Stimulated activated CD4-positive, alpha-beta T cell treated with anti-CD3 and anti-CD28 coated beads, Interleukin-12 subunit alpha, Interleukin-12 subunit beta, amount 100 ng/mL, for 48 hours (primary cell): ENCODE measurements at regions not wholly inside any gene's neighbourhood (a gene's known extent, or its start where the extent isn't known, plus 50 kb on each side); places are given as distances from the start of the nearest gene placed in this dataset.

Experiments
- DNase-seq, 3 donors: peaks; one replicate each; pipeline ENCODE4 v3.0.0-alpha.2; 2020; ENCODE audit warnings: low read depth in 2 of 3, low spot score in 1 of 3

- no peak for DNase-seq
Measured at GRCh38 chr6:111957623-111958315, 84.5 kb upstream of the FYN start.

DNA sequence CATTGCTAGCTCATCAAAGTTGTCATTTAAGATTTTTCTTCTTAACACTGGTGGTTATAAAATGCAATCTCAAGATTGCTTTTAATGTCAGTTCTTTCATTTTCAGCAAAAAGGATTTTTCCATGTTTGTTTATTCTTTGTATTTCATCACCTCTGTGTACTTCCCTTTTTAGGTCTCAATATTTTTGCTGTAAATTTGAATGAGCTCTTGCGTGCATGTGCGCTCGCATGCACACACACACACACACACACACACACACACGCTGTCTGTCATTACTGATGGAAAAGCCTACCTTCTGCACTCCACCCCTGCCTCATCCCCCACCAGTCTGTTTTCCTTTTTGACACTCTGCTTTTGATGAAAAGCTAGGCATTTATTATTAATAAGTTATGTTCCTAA, 85.3 kb upstream of the FYN start:
- DNase-seq, result no peak

GRCh38 chr6:111959766-111960165, 86.5 kb upstream of the FYN start:
- no peak for DNase-seq

GRCh38 chr6:111967131-111967530, 86.8 kb upstream of the CCN6 start:
- no peak for DNase-seq

- no peak for DNase-seq
Measured at GRCh38 chr6:111970426-111970825, 83.5 kb upstream of the CCN6 start.

- DNase-seq, result no peak
Measured at GRCh38 chr6:111971181-111971841, 82.6 kb upstream of the CCN6 start.

GRCh38 chr6:111971866-111972532, 81.9 kb upstream of the CCN6 start:
- DNase-seq, result no peak

DNA sequence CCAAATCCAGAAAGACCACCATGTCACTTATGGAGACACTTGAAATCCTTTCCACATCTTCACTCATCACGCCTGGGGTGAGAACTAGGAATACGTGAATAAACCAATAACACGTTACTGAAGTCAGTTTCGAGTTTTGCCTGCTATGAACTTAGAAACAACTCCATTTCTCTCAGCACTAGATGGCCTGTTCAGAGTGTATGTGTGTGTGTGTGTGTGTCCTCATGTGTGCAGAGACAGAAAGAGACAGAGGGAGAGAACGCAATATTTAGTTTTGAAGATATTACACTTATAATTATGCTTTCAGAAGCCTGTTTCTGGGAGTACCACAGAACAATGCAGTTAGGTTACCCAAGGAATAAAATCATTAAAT, 81.2 kb upstream of the CCN6 start:
- no peak for DNase-seq

DNA sequence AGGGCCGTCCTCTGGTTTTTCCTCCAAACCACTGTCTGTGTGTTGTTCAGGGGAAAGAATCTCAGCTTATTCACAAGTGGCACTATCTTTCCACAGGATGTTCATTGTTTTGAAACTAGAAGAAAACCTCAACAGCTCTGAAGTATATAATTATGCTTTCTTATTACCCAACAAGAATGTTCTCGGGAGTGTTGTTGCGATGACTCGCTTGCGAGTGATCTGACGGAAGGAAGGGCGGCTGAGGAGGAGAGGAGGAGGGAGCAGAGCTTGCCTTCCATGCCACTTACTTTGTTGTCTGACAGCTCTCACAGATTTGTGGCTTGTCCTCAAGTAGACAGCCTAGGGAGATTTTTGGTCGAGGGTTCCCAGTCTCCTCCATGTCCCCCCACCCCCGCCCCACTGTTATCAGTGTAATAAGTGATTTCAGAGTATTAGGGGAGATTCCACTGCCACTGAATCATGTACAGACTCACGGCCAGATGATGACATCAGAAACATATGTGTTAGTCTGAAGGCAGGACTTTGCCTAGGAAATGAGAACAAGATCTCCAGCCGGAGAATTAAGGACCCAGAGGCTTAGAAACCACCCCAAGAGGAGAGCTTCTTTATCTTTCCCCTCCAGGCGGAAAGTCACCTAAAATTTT, 80.7 kb upstream of the CCN6 start:
- peak; percentile 47 to 54 (median 53) for DNase-seq

- DNase-seq, result no peak
Measured at GRCh38 chr6:111973927-111974639, 79.8 kb upstream of the CCN6 start.

- DNase-seq, result peak in 2 of 3 donors; percentile 34 to 36
Measured at GRCh38 chr6:111975466-111975865, 78.4 kb upstream of the CCN6 start.

DNA sequence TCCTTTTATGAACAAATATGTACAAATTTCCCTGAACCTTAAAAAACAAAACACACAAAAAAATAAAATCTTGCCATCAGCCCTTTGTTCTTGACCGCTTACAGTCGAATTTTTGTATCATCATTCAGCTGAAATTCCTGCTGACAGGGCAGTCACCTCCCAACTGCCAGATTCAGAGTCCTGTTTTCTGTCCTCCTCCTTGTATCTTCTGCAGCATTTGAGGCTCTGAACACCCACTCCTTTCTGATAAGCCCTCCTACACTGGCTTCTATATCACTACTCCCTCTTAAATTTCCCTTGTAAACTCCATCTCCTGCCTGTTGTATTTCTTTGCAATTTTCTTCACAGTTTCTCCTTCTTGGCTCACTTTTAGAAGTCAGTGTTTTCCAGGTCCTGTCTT, 77.8 kb upstream of the CCN6 start:
- no peak for DNase-seq

DNA sequence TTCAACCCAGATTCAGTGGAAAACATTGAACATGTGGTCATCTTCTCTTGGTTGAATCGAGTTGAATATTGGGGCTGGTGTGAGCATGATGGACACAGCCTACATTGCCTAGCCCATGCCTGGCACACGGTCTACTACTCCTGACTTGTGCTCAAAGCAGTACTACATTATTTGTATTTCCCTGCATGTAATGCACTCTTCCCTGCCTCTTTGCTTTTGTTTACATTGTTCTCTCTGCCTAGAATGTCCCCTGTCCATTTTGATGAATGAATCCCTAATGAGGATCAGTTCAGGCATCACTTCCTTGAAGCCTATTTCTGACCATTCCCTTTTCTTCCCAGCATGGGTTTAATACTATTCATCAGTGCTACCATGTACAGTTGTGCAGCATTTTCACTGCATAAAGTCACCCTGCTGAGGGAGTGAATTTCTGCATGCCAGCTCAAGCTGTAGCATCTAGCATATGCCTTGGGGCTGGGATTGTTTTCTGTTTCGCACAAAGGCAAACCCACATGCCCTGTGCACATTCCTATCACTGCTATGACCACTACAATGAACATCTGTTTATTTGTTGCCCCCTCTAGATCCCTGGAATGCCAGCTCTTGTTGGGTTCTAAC, 75.3 kb upstream of the CCN6 start:
- DNase-seq, result no peak

GRCh38 chr6:111979633-111980032, 74.3 kb upstream of the CCN6 start:
- no peak for DNase-seq

DNA sequence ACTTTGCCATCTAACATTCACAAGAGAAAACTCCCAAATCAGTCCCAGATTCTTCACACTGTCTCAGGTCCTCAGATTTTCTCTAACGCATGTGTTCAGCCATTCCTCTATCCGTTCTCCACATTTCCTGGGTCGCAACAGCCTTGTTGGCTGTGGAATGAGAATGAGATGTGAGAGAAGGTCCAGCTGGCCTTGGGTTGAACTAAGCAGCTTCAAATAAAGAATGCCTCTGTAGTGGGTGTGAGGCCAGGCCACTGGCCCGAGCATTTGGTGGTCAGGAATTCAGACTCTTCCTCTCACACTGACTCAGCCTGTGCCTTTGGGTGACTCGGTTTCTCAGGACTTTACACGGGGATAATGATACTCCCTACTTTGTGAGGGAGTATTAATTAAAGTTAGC, 73.8 kb upstream of the CCN6 start:
- no peak for DNase-seq

GRCh38 chr6:111980971-111981840, 72.7 kb upstream of the CCN6 start:
- no peak for DNase-seq

DNA sequence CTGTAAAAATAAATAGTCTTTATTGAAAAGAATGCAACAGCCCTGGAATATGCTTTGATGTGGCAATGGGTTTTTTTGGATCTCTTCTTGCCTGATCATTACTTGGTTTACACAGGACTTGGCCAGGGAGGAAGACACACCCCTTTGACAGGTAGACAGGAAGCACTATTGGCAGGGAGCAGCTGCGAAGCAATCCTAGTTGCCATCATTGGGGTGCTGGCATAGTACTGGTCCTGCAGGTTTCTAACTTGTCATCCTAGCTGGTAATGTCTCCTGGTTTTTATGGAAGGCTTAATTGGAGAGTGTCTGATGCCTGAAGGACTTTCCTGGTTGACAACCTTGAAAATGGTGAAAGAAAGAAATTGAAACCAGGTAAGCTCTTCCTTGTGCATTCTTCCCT, 71.2 kb upstream of the CCN6 start:
- DNase-seq, result no peak

DNA sequence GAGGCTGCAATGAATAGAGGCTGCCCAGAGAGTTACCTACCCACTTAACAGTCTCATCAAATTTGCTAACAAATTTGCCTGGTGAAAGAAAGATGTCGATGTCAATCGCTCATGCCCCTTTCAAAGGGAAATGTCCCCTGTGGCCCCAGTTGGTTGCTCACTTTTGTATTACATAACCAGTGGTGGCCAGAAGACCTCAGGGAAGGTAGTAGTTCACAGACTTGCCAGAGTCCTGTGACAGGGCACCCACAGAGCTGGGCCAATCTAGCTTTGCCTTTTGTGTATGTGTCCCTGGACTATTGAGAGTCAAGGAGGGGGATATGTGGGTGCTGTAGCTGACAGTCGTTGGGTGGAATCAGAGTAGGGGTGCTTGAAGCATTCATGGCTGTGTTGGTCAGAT, 70.7 kb upstream of the CCN6 start:
- no peak for DNase-seq

DNA sequence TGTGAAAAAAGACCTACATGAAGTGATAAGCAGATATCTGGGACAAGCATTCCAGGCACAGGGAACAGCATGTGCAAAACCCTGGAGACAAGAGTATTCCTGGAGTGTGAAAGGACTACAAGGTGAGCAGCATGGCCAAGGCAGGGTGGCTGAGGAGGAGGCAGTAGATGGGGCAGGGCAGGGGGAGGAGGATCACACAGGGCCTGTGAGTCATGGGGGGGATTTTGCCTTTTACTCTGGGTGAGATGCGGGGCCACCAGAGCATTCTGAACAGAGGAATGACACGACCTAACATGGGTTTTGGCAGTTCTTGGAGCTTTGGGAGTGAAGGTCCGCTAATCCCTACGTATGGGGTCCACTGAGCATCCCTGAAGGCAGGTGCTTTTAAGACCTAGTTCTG, 69.8 kb upstream of the CCN6 start:
- no peak for DNase-seq
